A172 (cell line): ENCODE measurements at regions not wholly inside any gene's neighbourhood (a gene's known extent, or its start where the extent isn't known, plus 50 kb on each side); places are given as distances from the start of the nearest gene placed in this dataset.

Experiments
- DNase-seq: peaks from one replicate; pipeline ENCODE4 v3.0.0-alpha.2; 2015; ENCODE audit warnings: low spot score

- peak; percentile 68 for DNase-seq
Observed at GRCh38 chr3:182683453-182683852, 109.9 kb upstream of the ATP11B start.

- no peak for DNase-seq
Observed at GRCh38 chr3:182683858-182684257, 109.4 kb upstream of the ATP11B start.

- no peak for DNase-seq
Observed at GRCh38 chr3:182686033-182686886, 107.0 kb upstream of the ATP11B start.

GRCh38 chr3:182690172-182690571 lies 103.1 kb upstream of the ATP11B start:
- DNase-seq: no peak

GRCh38 chr3:182692021-182692420 lies 101.3 kb upstream of the ATP11B start:
- no peak for DNase-seq

- no peak for DNase-seq
Observed at GRCh38 chr3:182692695-182693094, 100.6 kb upstream of the ATP11B start.

GRCh38 chr3:182693723-182694122 lies 99.6 kb upstream of the ATP11B start:
- no peak for DNase-seq

- DNase-seq: no peak
Observed at GRCh38 chr3:182696916-182697315, 96.4 kb upstream of the ATP11B start.

GRCh38 chr3:182697345-182697919 lies 95.9 kb upstream of the ATP11B start:
- no peak for DNase-seq

GRCh38 chr3:182698078-182698477 lies 95.2 kb upstream of the ATP11B start:
- DNase-seq: no peak

- DNase-seq: no peak
Observed at GRCh38 chr3:182699550-182700170, 93.6 kb upstream of the ATP11B start.

GRCh38 chr3:182702216-182702615 lies 91.1 kb upstream of the ATP11B start:
- no peak for DNase-seq

- no peak for DNase-seq
Observed at GRCh38 chr3:182703233-182703632, 90.1 kb upstream of the ATP11B start.

- no peak for DNase-seq
Observed at GRCh38 chr3:182704926-182705325, 88.4 kb upstream of the ATP11B start.

- no peak for DNase-seq
Observed at GRCh38 chr3:182708810-182709209, 84.5 kb upstream of the ATP11B start.

GRCh38 chr3:182709306-182709705 lies 84.0 kb upstream of the ATP11B start:
- DNase-seq: no peak

- peak; percentile 27 for DNase-seq
Observed at GRCh38 chr3:182710557-182711157, 82.6 kb upstream of the ATP11B start.

GRCh38 chr3:182711261-182711683 lies 82.0 kb upstream of the ATP11B start:
- DNase-seq: no peak

- DNase-seq: no peak
Observed at GRCh38 chr3:182711853-182712252, 81.5 kb upstream of the ATP11B start.

GRCh38 chr3:182713111-182713510 lies 80.2 kb upstream of the ATP11B start:
- no peak for DNase-seq

GRCh38 chr3:182713743-182714517 lies 79.4 kb upstream of the ATP11B start:
- DNase-seq: peak; percentile 65

- no peak for DNase-seq
Observed at GRCh38 chr3:182715006-182715405, 78.3 kb upstream of the ATP11B start.
